Endothelial cell of umbilical vein (primary cell): ENCODE measurements at regions not wholly inside any gene's neighbourhood (a gene's known extent, or its start where the extent isn't known, plus 50 kb on each side); places are given as distances from the start of the nearest gene placed in this dataset.
A peak's percentile ranks its signal among the peaks of the same experiment; 100 is the strongest.

Source experiments
- BruUV-seq: library from RNA; stranded (reverse); fragments of 400-500 nt; replicated peaks from 2 replicates; lab custom pipeline; 2021; lab: Mats Ljungman, UMichigan
- CTCF ChIA-PET: fragments of 300-600, 350-600 bp; sonication (Branson Sonifier 250); formaldehyde crosslinking; loops from one replicate; lab custom pipeline; 2021; ENCODE audit warnings: antibody characterized with exemption, inconsistent platforms; lab: Charles Lee
- POLR2A ChIA-PET: fragments of 300-600, 350-600 bp; sonication (Branson Sonifier 250); formaldehyde crosslinking; loops from one replicate; lab custom pipeline; 2021; ENCODE audit warnings: antibody characterized with exemption, inconsistent platforms; lab: Charles Lee
- DNase-seq: peaks from one replicate; pipeline ENCODE4 v3.0.0-alpha.2; 2011; ENCODE audit warnings: low read depth, low spot score
- FAIRE-seq: peaks from 2 replicates; lab custom pipeline; 2011; peaks lifted over from hg19 to GRCh38; lab: Jason Lieb, UNC
- H2AFZ ChIP-seq: 2 replicates; pipeline ENCODE4 v1.6.0; 2012; ENCODE audit warnings: low read depth, low read length, control low read depth, inconsistent platforms
- H3K27ac ChIP-seq: 2 replicates; pipeline ENCODE4 v1.5.1; 2011; ENCODE audit warnings: low read depth, mild to moderate bottlenecking, control low read depth, low read length, moderate library complexity; ENCODE audit not compliant: insufficient read depth
- H3K27me3 ChIP-seq, 2 experiments: 2 replicates each; pipeline versions ENCODE4 v1.6.0 to v1.6.1; 2011; ENCODE audit warnings: low read length in 2 of 2, mixed read lengths in 1 of 2; ENCODE audit not compliant: control insufficient read depth in 2 of 2, insufficient read depth in 2 of 2
- H3K36me3 ChIP-seq, 2 experiments: 2 replicates in 1 of 2; 3 replicates in 1 of 2; pipeline ENCODE4 v1.5.1; 2011; ENCODE audit warnings: low read length in 2 of 2, mild to moderate bottlenecking in 1 of 2, moderate library complexity in 1 of 2; ENCODE audit not compliant: control insufficient read depth in 2 of 2, insufficient read depth in 2 of 2; ENCODE audit errors: extremely low read depth in 1 of 2
- H3K4me1 ChIP-seq: 3 replicates; pipeline ENCODE4 v1.5.1; 2011; ENCODE audit warnings: mild to moderate bottlenecking, low read length; ENCODE audit not compliant: control insufficient read depth, insufficient read depth; ENCODE audit errors: extremely low read depth
- H3K4me2 ChIP-seq: 2 replicates; pipeline ENCODE4 v1.6.1; 2011; ENCODE audit warnings: low read length, control low read depth, mixed read lengths; ENCODE audit not compliant: insufficient read depth
- H3K4me3 ChIP-seq, 3 experiments: fragments of 200-600 bp in 1 of 3; sonication (generic), shearing (Covaris generic) in 1 of 3; replicated peaks in 1 of 3; 2 replicates each; pipeline ENCODE4 v1.5.1; 2011 to 2016; ENCODE audit warnings: control low read depth in 3 of 3, low read length in 3 of 3, mild to moderate bottlenecking in 2 of 3, inconsistent platforms in 1 of 3, low read depth in 1 of 3, moderate library complexity in 1 of 3; ENCODE audit not compliant: insufficient read depth in 1 of 3
- H3K79me2 ChIP-seq: 2 replicates; pipeline ENCODE4 v1.6.0; 2012; ENCODE audit warnings: low read length, inconsistent platforms; ENCODE audit not compliant: control insufficient read depth, insufficient read depth
- H3K9ac ChIP-seq: replicated peaks from 2 replicates; pipeline ENCODE3; 2011; ENCODE audit warnings: low read length, control low read depth; ENCODE audit not compliant: insufficient read depth; ENCODE audit errors: extremely low read depth
- H3K9me1 ChIP-seq: replicated peaks from 3 replicates; pipeline ENCODE4 v1.6.0; 2011; ENCODE audit warnings: mild to moderate bottlenecking, low read length; ENCODE audit not compliant: control insufficient read depth, insufficient read depth; ENCODE audit errors: extremely low read depth
- H3K9me3 ChIP-seq: replicated peaks from 2 replicates; pipeline ENCODE4 v1.5.1; 2012; ENCODE audit warnings: low read length, inconsistent platforms; ENCODE audit not compliant: control insufficient read depth, insufficient read depth
- H4K20me1 ChIP-seq: replicated peaks from 2 replicates; pipeline ENCODE3; 2011; ENCODE audit warnings: mild to moderate bottlenecking, low read length; ENCODE audit not compliant: control insufficient read depth, insufficient read depth; ENCODE audit errors: extremely low read depth
- EZH2 ChIP-seq: IDR thresholded peaks from 2 replicates; pipeline ENCODE4 v1.6.1; 2012; ENCODE audit warnings: borderline replicate concordance, low read depth, mild to moderate bottlenecking, moderate library complexity, low read length, inconsistent platforms; ENCODE audit not compliant: severe bottlenecking
- FOS ChIP-seq: IDR thresholded peaks from 2 replicates; pipeline ENCODE4 v1.6.1; 2011; ENCODE audit warnings: mild to moderate bottlenecking, low read length, moderate library complexity, borderline replicate concordance; ENCODE audit not compliant: insufficient read depth
- GATA2 ChIP-seq: IDR thresholded peaks from 2 replicates; pipeline ENCODE4 v1.7.0; 2011; ENCODE audit warnings: low read depth, mild to moderate bottlenecking, moderate library complexity, mixed read lengths, low read length; ENCODE audit not compliant: insufficient read length, insufficient read depth
- JUN ChIP-seq: IDR thresholded peaks from 2 replicates; pipeline ENCODE4 v1.6.1; 2011; ENCODE audit warnings: borderline replicate concordance, low read depth; ENCODE audit not compliant: insufficient read length, insufficient read depth
- POLR2A ChIP-seq: IDR thresholded peaks from 2 replicates; pipeline ENCODE4 v1.6.1; 2012; ENCODE audit warnings: low read depth, mild to moderate bottlenecking, control low read depth, low read length
- POLR2AphosphoS5 ChIP-seq: IDR thresholded peaks from 2 replicates; pipeline ENCODE4 v1.6.1; 2012; ENCODE audit warnings: low read depth, mild to moderate bottlenecking, control low read depth, low read length, moderate library complexity; ENCODE audit not compliant: insufficient read depth
- dilution Hi-C: fragments of 300-500 bp; cut with MboI; formaldehyde crosslinking; loops from one replicate; pipeline ENCODE4 v1.15.0; 2019; ENCODE audit warnings: low sequenced_read_pairs; ENCODE audit not compliant: extremely low pct_ligation_motif_present
- intact Hi-C: fragments of 100-400 bp; cut with micrococcal nuclease; formaldehyde crosslinking; loops from one replicate; pipeline ENCODE4 v1.10.0; 2022
- TF ChIP-seq, protein P1 (sequence below): IDR thresholded peaks from 2 replicates; pipeline ENCODE4 v1.6.1; 2011; ENCODE audit not compliant: insufficient read depth, insufficient read length
- TF ChIP-seq, protein P2 (sequence below), 2 donors: IDR thresholded peaks; 1 replicate in 1 of 2; 2 replicates in 1 of 2; pipeline ENCODE4 v1.5.1; 2011; ENCODE audit warnings: low read length in 2 of 2, mild to moderate bottlenecking in 2 of 2, moderate library complexity in 2 of 2, control low read depth in 1 of 2, inconsistent platforms in 1 of 2, low read depth in 1 of 2; ENCODE audit not compliant: insufficient read depth in 1 of 2; ENCODE audit errors: extremely low read depth in 1 of 2

- Histone ChIP-seq H3K4me3 (no peak overlapping the region), H3K9ac (no peak overlapping the region), H3K27ac (no peak overlapping the region), H3K79me2 (no peaks in the 10 kb centered on the region), H3K9me3 (no peaks in the 10 kb centered on the region), H4K20me1 (no peaks in the 10 kb centered on the region), H3K4me2 (peak overlapping the region; percentile 38), H2AFZ (peak overlapping the region; percentile 58), H3K27me3 (no peaks in the 10 kb centered on the region), H3K36me3 (no peaks in the 10 kb centered on the region), H3K4me1 (peaks cover 6% of the 10 kb centered on the region), H3K9me1 (no peaks in the 10 kb centered on the region)
- dilution Hi-C loops = no loop called here
- ChIA-PET CTCF (interaction anchor here (1.0 to 1.9 kb wide), 6 partner anchors 9 to 97 kb away, joined by 3 to 13 read pairs (median 6); no protein-coding TSS in a partner anchor), POLR2A (no interaction called here)
- TF ChIP-seq POLR2A (no peak), FOS (no peak), GATA2 (peak; percentile 74), JUN (peak; percentile 13), EZH2 (no peak), POLR2AphosphoS5 (no peak)
- TF ChIP-seq, protein P1, sequence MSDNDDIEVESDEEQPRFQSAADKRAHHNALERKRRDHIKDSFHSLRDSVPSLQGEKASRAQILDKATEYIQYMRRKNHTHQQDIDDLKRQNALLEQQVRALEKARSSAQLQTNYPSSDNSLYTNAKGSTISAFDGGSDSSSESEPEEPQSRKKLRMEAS = no peak
- TF ChIP-seq, protein P2, sequence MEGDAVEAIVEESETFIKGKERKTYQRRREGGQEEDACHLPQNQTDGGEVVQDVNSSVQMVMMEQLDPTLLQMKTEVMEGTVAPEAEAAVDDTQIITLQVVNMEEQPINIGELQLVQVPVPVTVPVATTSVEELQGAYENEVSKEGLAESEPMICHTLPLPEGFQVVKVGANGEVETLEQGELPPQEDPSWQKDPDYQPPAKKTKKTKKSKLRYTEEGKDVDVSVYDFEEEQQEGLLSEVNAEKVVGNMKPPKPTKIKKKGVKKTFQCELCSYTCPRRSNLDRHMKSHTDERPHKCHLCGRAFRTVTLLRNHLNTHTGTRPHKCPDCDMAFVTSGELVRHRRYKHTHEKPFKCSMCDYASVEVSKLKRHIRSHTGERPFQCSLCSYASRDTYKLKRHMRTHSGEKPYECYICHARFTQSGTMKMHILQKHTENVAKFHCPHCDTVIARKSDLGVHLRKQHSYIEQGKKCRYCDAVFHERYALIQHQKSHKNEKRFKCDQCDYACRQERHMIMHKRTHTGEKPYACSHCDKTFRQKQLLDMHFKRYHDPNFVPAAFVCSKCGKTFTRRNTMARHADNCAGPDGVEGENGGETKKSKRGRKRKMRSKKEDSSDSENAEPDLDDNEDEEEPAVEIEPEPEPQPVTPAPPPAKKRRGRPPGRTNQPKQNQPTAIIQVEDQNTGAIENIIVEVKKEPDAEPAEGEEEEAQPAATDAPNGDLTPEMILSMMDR (IDR thresholded peaks at IDR 0.05; ENCODE audit: extremely low read depth in 1 of 2, insufficient read depth in 1 of 2, low read depth in 1 of 2, low read length in 2 of 2) = no peak
- peak; percentile 56 for FAIRE-seq
- BruUV-seq = no TSS peak
- DNase-seq = peak; percentile 86
- intact Hi-C loops = no loop called here
Observed at GRCh38 chr18:60905699-60906098, 427.5 kb upstream of the CDH20 start.
